Right kidney (tissue), 1 donor: ENCODE measurements at regions not wholly inside any gene's neighbourhood (a gene's known extent, or its start where the extent isn't known, plus 50 kb on each side); places are given as distances from the start of the nearest gene placed in this dataset.
"Not testable (repeated sequence)": the region's sequence is repeated elsewhere in the genome, so short reads cannot be mapped to it uniquely, and the experiment has no call there.

Experiments used
- DNase-seq: peaks from one replicate; pipeline ENCODE4 v3.0.0-alpha.2; 2016

GRCh38 chr6:14217728-14218518, 100.4 kb downstream of the CD83 start:
- no peak for DNase-seq

GRCh38 chr6:14218519-14218800, 100.9 kb downstream of the CD83 start:
- no peak for DNase-seq

DNA sequence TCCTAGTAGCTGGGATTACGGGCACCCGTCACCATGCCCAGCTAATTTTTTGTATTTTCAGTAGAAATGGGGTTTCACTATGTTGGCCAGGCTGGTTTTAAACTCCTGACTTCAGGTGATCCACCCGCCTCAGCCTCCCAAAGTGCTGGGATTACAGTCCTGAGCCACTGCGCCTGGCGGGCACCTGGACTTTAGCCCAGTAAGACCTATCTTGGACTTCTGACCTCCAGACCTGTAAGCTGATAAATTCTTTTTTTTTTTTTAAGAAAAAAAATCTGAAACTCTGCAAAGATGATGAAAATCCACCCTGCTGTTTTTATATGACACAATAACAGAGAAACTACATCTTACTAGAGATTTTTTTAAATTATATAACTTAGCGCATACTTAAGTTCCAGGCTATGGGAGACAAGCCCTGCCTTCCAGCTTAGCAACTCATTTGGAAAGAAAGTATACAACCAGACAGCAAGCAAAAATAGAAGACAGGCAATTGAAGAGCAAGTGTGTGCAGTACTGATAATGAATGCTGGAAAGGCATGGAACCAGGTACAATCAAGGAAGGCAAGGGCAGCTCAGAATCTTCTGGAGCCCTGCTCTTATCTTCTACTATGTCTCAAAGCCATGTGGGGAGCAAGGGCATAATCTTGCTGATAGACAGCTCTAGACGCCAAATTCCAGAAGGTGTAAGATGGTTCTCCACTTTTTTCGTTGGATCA, 104.2 kb downstream of the CD83 start:
- no peak for DNase-seq

DNA sequence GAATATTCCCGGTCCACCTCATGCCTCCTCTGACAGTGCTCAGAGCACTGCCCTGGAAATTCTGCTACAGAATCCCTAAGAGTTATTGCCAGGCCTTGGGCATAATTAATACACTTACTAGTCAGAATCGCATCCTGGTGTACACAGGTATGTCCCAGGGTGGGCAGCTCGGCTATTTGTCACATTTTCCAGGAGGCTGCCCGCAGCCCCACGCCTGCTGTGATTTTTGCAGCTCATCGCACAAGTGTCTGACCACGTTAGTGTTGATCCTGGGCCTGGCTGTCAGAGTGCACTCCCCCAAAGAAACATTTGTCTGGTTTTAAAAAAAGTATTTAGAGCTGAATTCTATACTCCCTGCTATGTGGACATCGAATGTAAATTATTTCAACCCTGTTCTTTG, 105.4 kb downstream of the CD83 start:
- DNase-seq, result no peak

DNA sequence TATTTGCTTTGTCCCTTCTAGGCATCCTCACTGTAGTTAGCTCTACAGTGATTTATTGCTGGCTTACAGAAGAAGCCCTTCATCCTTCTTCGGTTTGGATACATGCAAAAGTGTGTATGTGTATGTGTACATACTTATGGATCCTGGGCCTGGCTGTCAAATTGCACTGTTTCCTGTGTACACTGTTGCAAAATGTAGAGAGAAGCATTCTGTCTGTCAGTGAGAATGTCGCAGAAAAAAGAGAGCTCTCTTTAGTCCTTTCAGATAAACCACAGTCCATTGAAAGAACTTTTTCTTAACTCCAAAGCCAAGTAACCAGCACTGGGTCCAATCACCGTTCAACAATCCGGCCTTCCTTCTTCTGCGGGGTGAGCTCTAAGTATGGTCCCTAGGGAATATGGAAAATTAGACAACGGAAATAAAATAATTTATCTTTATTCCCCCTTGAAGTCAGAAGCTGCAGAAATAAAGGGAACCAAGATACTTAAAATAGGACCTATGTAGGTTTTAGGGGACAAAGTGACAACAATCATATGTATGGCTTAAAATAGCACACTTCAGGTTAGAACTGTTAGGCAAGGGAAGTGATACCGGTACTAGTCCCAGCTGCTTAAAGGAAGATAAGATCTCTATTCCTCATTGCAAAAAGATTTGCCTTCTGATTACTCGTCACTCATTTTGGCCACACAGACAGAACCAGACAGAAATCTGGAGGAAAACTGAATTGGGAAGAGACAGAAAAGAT, 107.0 kb downstream of the CD83 start:
- DNase-seq, result no peak

DNA sequence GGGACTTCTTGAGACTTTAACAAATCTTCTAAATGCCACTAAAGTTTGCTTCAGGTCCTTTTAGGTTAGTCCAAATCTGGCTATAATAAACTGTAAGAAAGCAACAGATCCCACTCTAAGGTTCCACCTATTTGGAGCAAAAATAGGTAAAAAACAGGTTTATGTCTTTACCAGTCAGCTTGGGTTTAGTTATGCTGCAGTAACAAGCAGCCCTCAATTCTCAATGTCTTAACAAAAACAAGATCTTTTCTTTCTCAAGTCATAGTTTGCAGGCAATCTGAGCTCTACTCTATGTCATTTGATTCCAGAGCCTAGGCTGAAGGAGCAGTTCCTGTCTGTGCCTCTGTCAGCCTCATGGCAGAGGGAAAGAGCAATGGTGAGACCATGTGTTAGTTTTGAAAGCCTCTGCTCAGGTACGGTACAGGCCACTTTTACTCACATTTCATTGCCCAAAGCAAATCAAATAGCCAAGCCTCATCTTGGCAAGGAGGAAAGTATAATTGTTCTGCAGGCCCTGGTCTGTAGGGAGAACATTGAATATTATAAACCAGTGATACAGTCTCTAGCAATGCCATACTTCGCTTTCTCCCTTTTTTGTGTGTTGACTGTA, 108.6 kb downstream of the CD83 start:
- no peak for DNase-seq

DNA sequence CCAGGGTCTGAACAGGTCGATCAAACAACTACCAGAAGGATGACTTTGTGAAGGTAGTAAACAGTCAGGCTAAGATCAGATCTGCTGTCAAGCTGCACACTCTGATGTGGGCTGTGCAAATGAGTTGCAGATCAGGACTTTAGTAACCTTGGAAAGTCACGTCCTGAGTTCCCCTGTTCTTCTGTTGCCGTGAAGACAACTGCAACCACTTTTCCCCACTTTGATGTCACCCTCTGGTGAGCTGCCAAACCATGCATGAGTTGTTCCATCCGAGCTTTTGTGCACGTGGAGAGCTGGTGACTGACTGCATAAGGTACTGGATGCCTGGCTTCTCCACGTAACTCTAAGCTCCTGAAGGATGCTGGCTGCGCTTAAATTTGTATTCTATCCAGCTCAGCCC, 111.0 kb downstream of the CD83 start:
- DNase-seq, result no peak

- no peak for DNase-seq
These were observed 113.5 kb downstream of the CD83 start for GRCh38 chr6:14231071-14231483.

- DNase-seq, result no peak
These were observed 114.1 kb downstream of the CD83 start for GRCh38 chr6:14231501-14232280.

GRCh38 chr6:14232889-14233288, 115.3 kb downstream of the CD83 start:
- DNase-seq, result no peak

DNA sequence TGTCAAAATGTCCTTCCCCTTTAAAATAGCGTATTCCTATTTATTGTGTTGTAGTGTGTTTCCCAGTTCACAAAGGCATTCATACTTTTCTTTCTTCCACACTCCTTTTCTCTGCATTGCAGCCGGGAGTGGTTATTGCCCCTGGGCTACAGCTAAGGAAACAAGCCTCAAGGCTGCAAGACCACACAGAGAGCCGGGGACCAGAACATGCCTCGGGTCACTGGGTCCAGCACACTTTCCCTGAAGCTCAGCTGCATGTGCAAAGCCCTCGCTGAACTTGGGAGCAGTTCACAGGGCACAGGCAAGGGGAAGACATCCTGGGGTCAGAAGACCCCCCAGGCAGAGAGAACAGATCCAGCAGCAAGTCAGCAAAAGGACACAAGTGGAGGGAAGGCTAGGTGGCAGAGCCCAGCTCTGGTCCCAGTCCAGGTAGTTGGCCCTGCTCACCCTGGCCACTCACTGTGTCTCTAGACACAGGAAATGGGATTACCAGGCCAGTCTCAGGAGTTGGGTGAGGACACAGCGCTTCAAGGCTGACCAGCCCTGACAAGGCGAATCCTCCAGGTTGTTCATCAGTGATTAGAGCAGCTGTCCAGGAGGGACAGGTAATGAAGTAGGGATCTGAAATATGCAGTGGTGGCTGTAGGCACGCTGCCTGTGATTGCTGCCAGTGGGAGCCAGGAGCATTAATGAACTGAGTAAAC, 118.2 kb downstream of the CD83 start:
- no peak for DNase-seq

DNA sequence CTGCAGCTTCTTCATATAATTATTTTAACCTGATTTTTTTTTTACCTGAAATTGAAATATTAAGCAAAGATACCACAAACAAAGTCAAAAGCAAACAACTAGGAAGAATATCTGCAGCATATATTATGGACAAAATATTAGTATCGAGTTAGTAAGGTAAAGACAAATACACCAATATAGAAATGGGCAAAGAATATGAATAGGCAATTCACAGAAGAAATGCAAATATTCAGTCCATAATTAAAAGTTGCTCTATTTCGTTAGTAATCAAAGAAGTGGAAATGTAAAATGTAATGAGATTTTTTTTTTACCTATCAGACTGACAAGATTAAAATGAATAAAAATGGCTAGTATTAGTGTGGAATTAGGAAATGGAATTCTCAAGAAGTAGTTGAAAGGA, 121.5 kb downstream of the CD83 start:
- DNase-seq, result no peak

DNA sequence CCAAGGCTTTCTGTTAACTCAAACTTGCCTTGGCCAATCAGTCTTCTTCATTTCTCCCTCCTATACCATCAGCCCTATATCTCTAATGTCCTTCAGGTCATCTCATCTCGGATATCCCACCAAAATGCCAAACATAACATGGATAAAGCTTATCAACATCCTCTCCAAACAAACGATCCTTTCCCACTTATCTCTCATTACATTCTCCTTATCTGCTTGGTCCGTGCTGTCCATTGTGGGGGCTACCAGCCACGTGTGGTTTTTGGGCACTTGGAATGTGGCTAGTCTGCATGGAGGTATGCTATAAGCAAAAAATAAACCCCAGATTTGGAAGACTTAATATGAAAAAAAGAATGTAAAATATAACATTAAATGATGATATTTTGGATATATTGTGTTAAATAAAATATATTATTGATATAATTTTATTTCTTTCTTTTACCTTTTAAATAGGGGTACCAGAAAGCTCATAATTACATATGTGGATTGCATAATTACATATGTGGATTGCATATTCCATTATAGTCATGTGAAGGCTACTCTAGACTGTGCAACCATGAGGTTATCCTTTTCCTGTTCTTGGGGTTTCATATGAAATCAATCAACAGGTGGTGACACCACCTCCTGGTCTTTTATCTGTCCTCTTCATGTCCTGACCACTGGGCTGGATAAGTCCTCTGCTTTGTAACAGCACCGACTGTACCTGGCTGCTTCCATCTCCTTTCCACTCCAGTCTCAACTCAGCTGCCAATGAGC, 123.0 kb downstream of the CD83 start:
- DNase-seq, result no peak

- DNase-seq, result no peak
These were observed 123.9 kb downstream of the CD83 start for GRCh38 chr6:14241255-14242070.

GRCh38 chr6:14242912-14243311, 125.3 kb downstream of the CD83 start:
- DNase-seq, result not testable (repeated sequence)

DNA sequence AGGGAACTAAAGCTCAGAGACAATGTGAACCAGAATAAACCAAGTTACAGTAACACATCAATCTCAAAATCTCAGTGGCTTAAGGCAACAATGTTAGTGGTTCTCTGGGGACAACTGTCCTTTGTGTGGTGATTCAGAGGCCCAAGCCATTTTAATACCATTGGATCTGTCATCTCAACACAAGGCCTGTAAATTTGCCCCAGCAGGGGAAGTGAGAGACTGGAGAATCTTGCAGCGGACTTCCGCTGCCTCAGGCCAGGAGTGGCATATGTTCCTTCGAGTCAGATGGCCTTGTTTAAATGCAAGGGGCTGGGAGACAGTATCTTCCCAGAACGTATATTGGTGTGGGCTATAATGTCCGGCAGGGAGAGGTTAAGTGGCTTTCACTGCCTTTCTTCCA, 126.0 kb downstream of the CD83 start:
- DNase-seq, result no peak

- DNase-seq, result no peak
These were observed 129.3 kb downstream of the CD83 start for GRCh38 chr6:14246876-14247275.

- DNase-seq, result no peak
These were observed 133.0 kb downstream of the CD83 start for GRCh38 chr6:14250573-14250972.

- no peak for DNase-seq
These were observed 134.8 kb downstream of the CD83 start for GRCh38 chr6:14252271-14252850.

GRCh38 chr6:14254505-14254904, 136.9 kb downstream of the CD83 start:
- no peak for DNase-seq
